NCI-H226 (cell line): ENCODE measurements at regions not wholly inside any gene's neighbourhood (a gene's known extent, or its start where the extent isn't known, plus 50 kb on each side); places are given as distances from the start of the nearest gene placed in this dataset.

ENCODE experiments used
- DNase-seq: peaks from one replicate; pipeline ENCODE4 v3.0.0-alpha.2; 2015

DNA sequence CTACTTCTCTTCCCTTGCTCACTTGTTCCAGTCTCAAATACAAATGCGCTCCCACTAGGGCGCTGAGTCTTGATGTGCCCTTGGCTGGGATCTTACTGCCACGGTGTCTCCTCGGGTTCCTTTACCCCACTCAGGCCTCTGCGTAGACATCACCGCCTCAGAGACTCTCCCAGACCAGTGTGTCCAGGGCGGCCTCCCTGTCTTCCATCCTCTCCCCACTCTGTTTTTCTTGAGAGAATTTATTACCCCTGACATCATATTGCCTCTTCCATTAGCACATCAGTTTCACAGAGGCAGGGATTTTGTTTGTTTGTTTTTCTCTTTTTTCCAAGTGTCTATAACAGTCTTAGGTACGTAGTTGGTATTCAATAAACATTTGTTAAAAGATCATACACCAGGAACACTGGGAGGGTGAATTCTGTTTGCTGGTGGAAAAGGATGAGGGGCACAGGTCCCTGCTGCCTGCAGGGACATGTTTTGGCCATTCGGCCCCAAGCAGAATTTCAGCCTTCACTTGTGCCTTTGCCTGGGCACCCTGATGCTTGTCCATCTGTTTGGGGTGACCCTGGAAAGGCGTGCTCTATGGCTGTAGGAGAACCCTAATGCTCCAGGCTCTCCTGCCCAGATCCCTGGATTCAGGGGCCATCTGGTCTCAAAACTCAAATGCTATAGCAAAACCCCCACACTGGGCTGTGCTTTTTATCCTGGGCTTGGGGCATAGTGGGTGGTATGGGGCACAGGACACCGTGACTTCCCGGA is 55.0 kb downstream of the RPL37A start:
- no peak for DNase-seq

DNA sequence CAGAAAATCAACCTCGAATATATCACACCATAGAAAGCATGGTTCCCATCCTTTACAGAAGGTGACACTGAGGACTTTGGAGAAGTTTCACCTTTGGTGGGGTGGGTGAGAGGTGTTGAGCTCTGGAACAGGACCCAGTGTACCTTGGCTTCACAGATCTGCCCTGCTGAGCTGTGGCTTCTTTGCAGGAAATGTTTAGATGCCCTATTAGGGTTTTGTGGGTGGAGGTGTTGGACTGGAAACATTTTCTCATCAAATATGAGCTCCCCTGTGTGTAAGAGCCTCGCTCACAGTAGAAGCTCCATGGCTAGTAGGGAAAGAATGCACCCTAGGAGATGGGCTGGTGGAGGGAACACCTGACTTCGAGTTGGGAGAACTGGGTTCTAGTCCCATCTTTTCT is 55.6 kb downstream of the RPL37A start:
- DNase-seq = no peak

- DNase-seq = no peak
These were observed 56.1 kb downstream of the RPL37A start for GRCh38 chr2:216554755-216555154.

DNA sequence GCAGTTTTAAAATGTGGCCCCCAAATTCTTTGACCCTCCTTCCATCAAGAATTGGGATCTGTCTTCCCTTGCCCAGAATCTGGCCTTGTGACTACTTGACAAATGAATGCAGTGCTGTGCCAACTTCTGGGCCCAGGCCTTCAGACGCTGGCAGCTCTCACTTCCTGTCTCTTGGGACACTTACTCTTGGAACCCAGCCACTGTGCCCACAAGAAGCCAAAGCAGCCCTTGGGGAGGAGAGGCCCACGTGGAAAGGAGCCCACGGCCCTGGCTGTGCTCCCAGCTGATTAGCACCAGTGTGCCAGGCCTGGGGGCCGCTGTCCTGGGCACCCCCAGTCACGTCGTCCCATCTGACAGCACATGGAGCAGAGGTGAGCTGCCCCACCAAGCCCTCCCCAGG is 56.6 kb downstream of the RPL37A start:
- peak; percentile 24 for DNase-seq

- no peak for DNase-seq
These were observed 57.6 kb downstream of the RPL37A start for GRCh38 chr2:216556202-216556601.

DNA sequence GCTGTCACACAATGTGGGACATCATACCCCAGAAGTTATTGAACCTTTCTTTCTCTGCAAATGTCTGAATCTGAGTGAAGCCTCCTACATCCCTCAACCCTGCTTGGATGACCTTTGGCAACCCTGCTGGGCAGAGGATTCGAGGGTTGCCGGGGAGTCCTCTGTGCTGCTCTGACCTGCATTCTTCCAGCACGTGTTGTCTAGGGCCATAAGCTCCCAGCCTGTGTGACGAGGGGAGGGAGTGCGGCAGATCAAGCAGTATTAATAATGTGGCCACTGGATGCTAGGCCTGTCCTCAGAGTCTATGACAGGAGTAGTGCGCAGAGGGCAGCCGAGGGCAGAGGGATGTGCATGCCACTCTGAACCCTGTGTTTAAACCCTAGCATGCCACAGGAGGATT is 58.8 kb downstream of the RPL37A start:
- no peak for DNase-seq

DNA sequence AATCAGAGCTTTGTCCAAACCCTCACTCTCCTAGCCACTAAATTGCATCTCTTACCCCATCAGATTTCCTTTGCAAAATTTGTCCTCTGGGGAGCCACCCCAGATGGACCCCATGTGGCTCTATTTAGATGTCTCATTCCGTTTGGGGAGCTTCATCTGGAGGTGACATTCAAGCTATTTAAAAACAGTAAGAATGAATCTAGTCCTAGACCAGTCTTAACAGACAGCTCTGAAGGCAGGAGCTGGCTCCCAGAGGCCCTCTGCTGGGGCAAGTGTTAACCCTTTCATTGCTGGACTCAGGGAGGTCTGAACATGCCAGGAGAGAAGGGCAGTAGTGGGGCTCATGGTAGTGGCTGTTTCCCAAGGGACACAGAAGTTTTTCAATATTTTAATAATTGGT is 59.2 kb downstream of the RPL37A start:
- no peak for DNase-seq

GRCh38 chr2:216559625-216560156 is 61.0 kb downstream of the RPL37A start:
- peak; percentile 7 for DNase-seq

GRCh38 chr2:216560838-216561270 is 62.2 kb downstream of the RPL37A start:
- DNase-seq = peak; percentile 65

DNA sequence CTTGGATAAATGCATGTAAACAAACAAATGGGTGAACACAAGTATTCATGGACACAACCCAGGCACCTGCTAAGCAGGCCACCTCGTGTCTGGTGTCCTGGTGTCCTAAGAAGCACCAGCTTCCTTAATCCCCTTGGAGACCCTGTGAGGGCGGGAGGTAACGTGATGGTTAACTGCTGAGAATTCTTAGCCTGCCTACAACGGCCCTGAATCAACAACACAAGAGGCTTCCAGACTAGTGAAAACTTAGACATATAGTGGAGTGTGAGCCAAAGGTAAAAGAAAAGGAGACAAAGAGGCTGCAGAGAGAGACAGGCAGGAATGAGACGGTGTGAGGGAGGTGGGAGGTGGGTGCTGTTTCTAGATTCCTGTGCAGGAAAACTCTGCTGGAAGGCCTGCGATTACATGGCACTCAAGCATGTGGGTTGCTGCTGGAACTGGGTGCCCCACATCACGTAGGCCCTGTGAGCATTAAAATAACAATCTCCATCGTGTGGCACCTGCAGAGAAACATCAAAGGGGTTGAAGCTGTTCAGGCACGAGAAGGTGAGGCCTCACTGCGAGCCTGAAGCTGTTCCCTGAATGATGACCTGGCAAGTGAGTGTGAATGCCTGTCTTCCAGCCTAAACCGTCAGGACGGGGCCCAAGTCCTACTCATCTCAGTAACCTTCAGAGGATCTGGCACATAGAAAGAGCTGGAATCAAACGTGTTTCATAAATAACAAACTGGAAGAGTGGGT is 64.2 kb downstream of the RPL37A start:
- DNase-seq = no peak

DNA sequence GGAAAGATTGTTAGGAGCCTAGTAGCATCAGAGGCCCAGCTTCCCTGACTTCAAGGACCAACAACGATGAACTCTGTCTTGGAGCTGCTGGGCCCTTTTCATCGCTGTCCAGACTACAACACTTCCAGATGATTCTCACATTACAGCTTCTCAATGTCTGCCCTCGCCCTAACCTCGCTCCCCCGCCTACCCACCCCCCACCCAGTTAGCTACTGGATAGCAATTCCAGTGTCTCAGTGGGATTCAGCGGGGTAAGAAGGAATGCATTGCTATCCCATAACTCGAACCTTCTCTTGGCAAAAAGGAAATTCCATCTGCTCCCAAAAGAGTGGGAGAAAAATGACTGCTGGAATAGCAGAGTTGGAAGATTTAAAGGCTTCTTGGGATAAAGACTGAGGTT is 65.0 kb downstream of the RPL37A start:
- no peak for DNase-seq

DNA sequence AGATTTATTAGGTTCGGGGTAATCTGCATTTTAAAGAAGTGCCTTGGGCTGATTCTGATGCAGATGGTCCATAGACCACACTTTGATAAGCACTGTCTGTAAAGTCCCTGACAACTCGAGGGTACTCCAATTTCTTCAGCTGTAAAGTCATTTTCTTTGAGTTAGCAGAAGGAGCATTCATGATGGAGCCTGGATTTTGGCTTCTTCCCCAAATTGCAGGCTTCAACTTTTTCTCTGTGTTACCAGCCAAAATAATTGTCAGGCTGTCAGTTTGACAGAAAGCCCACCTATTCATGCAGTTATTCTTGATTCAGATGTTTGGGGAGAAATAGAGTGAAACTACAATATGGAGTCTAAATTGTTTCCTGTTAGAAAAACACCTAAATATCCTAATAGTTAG is 66.0 kb downstream of the RPL37A start:
- DNase-seq = no peak

DNA sequence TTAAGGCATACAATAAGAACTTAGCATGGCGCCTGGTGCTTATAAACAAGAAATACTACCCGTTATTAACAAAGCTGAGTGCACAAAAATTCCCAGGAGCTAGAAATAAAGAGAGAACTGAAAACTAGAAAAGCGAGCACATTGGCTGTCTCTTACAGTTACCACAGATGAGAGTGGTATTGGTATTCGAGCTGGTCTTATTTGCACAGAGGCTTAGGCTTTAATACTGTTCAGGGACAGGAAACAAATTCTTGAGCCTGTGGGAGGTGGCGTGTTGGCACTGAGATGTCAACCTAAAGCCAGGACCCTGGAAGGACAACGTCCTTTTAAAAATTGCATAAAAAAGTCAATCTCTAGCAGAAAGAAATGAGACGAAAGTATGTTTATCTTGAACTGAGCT is 67.3 kb upstream of the IGFBP2 start:
- DNase-seq = no peak

DNA sequence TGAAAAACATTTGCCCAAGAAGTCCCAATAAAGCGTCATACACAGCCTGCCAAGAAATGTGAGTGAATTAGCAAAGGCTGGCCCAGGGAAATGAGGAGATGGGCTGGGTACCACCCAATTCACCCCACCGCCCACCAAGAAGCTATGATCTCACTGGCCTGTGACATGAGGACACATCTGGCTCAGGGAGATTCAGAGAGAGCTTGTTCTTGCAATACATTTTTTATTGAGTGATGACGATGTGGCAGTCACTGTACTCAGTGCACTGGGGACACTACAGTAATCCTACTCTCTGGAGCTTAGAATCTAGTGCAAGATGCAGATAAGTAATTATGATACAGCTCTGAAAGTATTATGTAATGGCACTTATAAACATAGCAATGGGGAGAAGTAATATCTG is 64.6 kb upstream of the IGFBP2 start:
- DNase-seq = no peak

DNA sequence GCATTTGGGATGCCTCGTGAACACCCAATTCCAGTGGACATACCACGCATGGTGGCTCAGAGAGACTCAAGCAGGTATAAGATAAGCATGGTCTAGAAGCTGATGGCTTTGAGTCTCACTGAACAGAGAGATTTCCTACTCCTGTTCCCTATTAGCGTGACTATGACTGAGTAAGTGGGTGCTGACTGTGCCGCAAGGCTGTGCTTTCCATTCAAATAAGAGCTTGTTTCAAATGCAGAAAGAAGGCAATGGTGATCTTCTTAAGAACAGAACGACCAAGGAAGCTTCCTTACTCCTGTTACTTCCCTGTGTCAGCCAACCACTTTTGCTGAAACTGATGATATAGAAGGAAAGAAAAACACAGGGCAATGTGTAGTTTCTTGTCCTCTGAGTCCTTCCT is 63.5 kb upstream of the IGFBP2 start:
- DNase-seq = no peak

DNA sequence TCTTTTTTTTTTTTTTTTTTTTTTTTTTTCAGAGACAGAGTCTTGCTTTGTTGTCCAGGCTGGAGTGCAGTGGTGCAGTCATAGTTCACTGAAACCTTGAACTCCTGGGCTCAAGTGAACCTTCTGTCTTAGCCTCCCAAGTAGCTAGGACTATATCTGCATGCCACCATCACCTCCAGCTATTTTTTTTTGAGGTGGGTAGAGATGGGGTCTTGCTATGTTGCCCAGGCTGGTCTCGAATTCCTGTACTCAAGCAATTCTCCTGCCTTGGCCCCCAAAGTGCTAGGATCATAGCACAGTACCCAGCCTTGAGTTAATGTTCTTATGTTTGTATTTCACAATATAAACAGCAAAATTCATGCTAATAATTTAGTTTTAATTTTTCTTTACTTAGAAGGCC is 62.9 kb upstream of the IGFBP2 start:
- no peak for DNase-seq

GRCh38 chr2:216571178-216571908 is 61.9 kb upstream of the IGFBP2 start:
- no peak for DNase-seq

DNA sequence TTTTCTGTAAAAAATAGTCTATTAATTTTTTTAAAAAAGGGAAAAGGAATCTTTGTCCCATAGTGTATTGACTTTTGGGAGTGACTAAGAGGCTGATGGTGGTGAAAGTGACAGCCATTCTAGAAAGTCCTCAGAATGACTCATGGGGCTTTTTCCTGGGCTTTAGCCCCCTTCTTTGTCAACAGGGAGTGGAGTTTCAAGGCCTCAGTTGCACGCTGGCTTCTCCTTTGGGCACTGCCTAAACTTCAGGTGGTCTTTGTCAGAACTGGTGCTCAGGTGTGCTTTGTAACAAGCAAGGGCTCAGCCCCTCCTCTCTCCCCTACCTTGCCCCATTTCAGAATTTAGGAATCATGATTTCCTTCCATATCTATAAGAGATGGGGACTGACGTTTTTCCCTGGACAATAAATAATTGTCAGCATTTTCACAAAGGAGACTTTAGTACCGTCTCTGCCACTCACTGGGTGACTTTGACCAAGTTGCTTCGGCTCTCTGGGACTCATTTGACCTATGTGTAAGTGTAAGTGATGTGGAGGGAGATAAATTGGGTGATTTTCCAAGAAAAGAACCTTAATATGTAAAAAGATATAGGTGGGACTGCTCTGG is 61.2 kb upstream of the IGFBP2 start:
- no peak for DNase-seq

- no peak for DNase-seq
These were observed 60.3 kb upstream of the IGFBP2 start for GRCh38 chr2:216572582-216573578.

DNA sequence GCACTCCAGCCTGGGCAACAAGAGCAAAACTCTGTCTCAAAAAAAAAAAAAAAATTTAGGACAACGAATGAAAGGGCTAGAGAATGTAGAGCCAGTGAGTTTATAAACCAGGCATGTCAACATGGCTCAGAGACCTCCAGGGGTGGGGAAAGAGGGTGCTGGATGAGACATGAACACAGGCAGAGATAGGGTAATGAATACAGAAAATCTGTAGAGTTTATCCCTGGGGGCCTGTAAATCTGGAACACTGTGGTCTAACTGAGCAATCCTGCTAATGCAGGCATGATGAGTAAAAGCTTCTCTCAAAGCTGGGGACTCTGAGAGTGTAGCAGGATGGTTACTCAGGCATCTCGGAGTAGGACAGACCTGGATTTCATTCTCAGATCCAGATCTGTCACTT is 59.2 kb upstream of the IGFBP2 start:
- no peak for DNase-seq

GRCh38 chr2:216574586-216574985 is 58.6 kb upstream of the IGFBP2 start:
- no peak for DNase-seq

GRCh38 chr2:216575465-216575864 is 57.8 kb upstream of the IGFBP2 start:
- no peak for DNase-seq
